Hematopoietic multipotent progenitor cell treated with erythropoietin and hydrocortisone succinate and interleukin-3 and kit ligand, for 17 days (in vitro differentiated cells): ENCODE measurements at regions not wholly inside any gene's neighbourhood (a gene's known extent, or its start where the extent isn't known, plus 50 kb on each side); places are given as distances from the start of the nearest gene placed in this dataset.

Experiments used
- DNase-seq: peaks from one replicate; pipeline ENCODE4 v3.0.0-alpha.2; 2015; ENCODE audit warnings: low spot score

DNA sequence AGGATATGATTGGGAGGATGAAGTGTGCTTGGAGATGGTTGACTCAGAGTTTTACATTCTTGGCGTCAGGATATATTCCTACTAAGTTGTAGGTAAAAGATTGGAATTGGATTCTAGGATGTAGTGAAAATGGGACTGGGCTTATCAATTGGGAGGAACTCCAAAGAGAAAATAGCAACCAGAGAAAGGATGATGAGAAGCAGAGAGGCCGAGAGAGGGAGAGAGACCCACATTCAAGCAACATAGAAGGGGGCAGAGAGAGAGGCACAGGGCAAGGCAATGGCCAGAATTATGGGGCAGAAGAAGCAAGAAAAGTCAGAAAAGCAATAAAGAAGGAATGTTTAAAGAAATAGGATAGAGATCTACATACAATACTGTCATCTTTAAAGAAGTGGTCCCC is 217.9 kb upstream of the ACTBL2 start:
- no peak for DNase-seq

DNA sequence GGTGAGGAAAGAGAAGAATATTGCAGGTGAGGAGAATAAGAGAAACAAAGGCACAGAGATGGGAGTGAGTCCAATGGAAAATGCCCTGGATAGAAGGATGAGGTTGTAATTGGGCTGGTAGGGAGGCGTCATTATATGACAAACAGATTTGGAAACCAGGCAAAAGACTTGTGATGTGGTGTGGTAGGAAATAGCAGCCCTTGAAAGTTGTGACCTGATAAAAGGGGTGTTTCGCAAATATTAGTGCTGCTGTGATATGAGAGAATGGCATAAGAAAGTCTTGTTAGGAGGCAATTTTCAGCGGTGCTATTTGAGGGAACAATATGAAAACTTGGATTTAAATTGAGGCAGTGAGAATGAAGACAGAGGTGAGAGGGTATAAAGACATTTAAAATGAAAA is 217.5 kb upstream of the ACTBL2 start:
- no peak for DNase-seq

DNA sequence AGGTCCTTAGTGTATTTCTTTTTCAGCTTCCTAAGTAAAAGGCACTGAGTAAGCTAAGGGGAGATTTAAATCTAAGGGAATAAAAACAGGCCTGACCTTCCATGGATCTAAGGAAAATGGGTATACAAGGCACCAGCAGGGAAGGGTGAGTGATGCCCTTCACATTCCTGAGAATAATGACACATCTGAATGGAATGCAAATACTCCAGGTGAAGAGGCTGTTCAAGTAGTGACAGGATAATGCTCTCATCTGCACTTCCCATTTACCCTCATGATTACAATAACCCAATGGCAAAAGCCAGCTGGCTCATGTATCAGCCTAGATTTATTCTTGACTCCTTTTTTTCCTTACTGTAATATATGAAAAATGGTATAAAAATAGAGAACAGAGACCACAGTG is 216.2 kb upstream of the ACTBL2 start:
- no peak for DNase-seq

DNA sequence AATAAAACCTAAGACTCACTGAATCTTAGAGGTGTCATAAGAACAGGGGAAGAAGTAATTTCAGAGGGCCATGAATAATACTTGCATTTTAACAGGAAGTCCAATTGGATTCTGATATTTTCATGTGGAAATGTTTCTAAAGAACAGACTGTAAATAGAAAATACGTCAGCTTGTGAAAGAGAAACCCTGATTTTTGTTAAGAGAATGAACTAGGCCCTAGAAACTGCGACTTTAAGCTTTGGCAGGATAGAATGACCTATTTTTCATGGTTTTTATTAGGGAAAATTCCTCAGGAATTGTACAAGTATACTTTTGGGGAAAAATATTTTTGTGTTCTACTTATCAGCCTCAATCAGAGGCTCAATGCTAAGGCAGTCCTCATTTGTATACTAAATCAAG is 215.5 kb upstream of the ACTBL2 start:
- DNase-seq: no peak

DNA sequence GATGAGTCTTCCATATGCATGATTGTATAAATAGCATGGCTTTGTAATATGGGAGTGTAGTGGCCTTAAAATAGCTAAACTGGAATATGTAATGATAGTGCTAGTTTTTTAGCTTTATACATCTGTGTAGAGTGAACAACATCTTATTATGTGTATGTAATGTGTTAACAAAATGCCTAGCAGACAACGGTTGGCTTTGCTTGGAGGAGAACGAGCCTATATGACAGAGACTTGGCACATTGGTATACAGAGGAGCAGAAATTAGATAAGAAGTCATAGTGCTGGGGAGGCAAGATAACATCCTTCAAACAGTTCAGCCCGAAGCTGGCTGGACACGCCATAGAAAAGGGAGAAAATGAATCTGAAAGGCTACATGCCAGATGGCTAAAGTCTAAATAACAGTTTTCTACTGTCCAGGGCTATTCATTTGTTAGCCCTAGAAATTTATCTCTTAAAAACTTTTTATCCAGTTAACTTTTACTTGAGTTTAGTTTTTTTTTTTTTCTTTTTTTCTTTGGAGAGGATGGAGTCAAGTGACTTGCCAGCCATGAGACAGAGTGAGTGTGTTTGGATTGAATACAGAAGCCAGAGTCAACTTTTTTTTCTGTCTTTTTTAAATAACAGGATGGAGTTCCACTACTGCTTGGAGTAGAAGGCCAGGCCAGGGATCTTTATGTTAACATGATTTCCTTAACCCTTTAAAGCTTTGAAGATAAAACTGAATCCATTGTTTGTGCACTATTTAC is 214.4 kb upstream of the ACTBL2 start:
- DNase-seq: no peak

DNA sequence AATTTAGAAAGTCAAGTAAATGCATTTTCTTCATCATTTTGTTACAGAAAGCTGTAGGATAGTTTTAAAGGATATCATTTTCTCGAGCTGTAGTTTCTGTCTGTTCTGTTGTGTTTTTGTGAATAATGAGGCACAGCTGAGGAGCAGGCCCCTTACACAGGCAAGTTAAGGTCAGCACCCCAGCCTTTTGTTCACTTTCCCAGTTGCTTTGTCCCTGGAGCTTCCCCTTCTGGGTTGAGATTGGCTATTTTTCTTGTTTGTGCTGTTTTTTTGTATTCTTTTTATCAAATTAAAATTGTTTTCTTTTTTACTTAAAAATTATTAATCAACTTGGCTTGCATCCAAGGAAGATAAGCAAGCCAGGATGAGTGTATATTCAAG is 213.8 kb upstream of the ACTBL2 start:
- no peak for DNase-seq

DNA sequence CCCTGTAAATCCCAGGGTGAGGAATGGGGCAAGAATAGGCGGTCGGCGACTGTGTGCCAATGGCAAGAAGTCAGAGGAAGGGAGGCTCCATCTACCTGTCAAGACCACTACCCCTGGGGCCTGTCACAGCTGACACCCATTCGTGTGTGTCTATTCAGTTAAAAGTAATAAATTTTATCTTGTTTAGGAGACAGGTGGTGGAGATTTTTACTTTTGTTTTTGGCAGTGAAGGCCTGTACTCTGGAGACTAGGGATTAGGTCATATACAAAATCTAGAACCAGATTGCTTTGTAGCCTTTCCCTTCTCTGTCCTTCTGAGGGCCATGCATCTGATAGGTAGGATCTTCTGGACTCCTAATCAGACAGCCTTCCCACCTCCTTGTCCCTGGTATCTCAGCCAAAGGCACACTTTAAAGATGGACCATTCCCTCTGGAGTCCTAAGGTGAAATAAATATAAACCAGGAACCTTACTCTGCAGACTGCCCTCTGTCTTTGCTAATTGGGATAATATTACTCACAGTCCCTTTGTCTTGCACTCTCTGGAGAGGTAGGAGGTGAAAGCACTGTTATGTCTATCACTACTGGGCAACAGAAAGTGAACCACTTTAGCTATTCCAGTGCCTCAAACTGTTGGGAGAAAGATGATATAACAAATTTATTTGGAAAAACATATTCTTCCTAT is 213.2 kb upstream of the ACTBL2 start:
- no peak for DNase-seq

DNA sequence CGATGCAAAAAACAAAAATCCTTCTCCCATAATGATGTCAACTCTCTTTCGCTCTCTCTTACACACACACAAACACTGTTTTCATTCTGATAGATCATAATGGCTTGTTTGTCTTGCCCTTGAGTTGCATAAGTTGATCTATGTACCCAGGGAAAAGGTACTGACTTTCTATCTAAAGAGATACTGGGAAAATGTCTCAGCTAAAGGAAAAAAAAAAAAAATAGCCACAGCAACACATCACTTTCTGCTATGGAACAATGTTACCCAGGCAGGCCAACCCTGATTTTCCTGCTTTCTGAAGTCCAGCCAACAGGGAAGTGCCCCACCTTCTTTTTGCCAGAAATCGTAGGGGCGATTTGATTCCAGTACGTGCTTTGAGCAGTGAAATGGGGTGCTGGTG is 212.6 kb upstream of the ACTBL2 start:
- no peak for DNase-seq

DNA sequence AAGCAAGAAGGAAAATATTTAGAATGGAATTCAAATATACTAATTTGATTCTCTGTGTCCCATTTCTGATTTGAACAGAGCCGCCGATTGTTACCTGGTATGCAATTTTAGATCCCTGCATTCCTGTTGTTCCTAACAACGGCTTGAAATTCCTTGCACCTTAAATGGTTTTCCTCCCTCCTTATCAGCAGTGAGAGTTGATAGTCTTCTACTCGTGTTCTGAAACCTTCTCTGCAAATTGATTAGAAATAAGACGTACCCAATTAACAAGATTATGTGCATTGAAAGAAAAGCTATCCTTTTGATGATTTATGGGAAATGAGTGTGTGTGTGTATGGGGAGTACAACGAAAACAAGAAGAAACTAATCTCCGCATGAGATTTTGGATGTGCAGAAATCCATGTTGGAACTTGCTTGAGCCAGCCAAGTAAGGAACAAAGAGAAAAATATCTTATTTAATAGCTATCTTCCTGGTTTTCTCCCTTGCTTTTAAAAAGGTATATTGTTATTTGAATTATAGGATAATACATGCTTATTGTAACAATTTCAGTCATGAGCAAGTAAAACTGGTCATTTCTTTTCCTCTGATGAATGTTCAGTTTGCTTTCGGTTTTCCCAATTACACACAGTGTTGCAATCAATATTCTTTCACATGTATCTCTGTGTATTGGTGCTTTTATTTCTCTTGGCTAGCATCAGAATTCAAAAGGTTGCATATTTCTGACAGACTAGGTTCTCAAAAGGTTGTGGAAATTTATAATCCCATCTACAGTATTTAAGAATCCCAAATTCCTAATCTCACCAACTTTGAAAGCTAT is 211.1 kb upstream of the ACTBL2 start:
- no peak for DNase-seq

DNA sequence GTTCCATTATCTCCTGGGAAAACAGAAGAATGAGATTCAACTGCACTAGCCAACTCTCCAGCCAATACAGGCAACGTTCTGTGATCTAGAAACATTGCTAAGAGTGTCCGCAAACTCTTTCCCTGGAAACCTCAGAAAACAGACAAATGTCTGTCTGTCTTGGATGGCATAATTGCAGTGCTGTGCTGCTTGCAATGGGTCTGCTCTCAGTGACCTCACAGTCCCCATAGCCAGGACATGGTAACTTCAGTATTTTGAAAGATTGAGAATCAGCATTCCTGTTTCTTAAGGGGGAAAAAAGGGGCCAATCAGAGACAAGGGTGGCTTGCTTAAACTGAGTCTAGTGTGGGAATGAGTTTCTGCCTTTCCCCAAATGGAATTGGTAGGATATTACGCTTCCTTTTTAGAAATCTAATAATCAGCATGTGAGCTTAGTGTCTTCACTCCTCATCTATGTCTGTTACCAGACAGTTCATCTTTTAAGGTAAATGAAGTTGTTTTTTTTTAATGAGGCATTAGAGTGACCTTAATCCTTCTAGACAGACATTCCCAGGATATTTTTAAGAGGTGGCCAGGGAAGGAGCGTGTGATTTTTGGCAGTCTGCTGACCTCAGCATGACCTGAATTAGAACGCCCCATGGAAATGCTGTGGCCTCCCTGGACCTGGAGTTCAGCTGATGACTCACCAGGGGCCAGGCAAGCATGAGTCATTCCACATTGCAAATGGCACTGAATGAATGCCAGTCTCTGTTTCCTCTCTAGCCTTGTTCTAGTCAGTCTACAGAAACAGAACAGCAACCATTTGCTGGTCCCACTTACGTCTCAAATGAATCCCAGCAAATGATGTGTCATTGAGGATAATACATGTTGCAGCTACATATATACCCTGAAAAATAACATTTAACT is 210.2 kb upstream of the ACTBL2 start:
- no peak for DNase-seq

DNA sequence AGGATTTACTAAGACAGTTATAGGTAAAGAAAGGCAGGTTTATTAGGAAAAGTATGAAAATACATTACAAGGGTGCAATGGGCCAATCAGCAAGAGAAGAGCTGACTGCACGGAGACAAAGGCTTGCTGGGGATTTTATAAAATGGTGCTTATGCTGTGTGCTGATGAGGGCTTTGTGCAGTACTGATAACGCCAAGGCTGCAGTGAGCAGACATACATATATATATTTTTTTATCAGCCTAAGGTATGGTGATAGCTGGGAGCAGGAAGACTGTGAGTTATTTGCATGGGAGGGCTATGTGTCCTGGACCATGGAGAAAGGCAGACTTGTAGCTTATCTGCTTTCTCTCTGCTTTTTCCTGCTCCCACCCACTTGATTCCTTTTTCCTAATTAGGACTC is 208.1 kb upstream of the ACTBL2 start:
- no peak for DNase-seq

DNA sequence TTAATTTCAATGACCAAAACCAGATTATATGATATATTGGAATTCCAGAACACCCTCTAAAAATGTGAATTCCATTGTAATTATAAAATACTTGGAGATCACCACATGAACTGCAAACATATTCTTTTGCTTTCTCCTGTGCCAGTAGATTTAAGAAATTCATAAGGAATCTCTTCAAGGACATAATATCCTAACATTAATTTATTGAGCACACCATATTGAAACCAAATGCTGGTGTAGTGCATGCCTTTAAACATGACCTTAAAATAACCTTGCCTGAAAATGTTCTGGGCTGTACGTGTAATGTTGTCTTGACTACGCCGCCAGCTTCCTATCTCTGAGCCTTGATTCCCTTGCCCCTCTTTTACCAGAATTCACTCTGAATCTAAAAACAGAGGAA is 205.0 kb upstream of the ACTBL2 start:
- no peak for DNase-seq

DNA sequence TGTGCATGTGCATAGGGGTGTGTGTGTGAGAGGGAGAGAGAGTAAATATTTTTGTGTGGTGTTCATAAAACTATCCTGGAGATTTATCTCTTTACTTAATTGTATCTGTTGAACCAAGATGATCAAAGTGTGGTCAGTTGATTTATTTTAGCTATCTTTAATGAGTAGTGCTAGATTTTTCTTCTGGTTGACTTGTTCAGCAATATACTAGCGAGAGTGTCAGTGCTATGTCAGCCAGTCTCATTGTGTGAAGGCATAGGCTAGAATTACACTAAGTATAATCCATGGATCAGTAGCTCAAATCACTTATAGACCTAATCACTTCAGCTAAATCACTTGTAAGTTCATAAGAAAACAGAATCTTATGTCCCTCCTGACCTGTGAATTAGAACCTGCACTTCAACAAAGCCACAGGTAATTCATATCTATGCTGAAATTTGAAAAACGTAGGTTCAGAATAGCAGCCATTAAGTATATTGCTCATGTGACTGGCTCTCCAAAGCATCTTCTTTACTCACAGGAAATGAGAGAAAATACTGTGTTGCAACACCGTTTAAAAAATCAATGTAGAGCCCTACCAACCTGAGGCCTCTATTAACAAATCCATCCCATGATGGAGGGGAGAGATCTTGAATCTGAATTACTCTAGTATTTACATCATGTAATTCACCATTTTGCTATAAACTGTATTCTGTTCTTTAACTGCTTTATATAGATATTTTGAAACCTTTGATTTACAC is 203.1 kb upstream of the ACTBL2 start:
- no peak for DNase-seq

DNA sequence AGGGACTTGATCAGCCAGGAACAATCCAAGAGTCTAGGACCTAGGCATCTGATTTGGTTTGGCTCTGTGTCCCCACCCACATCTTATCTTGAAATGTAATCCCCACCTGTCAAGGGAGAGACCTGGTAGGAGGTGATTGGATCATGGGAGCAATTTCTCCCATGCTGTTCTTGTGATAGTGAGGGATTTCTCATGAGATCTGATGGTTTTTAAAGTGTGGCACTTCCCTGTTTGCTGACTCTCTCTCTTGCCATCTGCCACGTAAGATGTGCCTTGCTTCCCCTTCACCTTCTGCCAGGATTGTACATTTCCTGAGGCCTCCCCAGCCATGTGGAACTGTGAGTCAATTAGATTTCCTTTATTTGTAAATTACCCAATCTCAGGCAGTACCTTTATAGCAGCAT is 201.7 kb upstream of the ACTBL2 start:
- no peak for DNase-seq

DNA sequence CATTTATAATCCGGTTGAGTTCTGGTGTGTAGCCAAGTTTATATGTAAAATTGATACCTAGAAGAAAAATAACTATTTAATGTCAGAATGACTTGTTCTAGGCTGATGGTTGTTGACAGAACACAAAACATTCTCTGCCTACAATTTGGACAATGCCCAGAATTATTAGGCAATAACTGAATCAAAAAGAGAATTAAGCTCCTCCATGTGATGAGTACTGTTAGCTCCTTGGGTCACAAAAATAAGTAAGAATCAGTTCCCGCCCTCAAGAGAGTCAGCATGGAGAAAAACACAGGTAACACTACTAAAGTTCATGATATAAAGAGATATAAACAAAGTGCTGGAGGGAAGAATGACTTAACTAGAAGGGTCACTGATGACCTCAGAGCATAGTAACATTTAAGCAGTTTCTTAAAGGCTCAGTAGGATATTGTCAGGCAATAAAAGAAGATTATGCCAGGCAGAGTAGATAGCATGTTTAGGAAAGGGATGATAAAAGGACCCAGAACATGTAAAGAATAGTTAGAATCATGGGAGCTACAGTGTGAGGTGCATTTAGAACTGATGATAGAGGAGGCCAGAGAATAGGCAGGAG is 200.5 kb upstream of the ACTBL2 start:
- DNase-seq: no peak

DNA sequence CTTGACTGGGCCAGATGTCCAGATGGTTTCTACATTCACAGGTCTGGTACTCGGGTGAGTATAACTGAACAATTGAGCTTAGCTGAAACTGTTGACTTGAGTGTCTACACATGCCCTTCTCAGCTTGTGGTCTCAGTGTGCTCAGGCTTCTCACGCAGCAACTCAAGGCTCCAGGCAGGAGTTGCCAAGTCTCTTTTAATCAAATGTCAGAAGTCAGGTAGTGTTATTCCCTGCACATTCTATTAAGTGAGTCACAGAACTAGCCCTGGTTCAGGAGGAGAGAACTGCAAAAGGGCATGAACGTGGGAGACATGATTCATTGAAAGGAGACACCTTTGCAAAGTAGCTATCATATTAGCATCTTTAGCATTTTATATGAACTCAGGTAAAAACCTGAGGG is 199.3 kb upstream of the ACTBL2 start:
- DNase-seq: no peak

DNA sequence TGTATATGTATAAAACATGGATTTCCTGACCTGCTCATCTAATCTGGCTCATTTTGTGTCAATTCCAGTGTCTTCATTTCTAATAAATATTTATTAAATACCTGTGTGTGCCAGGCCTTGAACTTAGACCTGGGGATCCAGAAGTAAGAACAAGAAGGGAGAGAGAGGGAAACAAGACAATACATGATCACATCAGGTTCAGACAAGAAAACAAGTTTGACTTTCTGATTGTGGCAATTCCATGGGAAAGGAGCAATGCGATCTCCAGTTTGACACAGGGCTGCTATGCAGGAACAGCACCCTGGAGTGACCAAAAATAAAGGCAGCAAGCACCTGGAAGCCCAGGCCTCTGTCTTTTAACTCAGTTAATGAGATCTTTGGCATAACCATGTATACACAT is 198.1 kb upstream of the ACTBL2 start:
- no peak for DNase-seq

DNA sequence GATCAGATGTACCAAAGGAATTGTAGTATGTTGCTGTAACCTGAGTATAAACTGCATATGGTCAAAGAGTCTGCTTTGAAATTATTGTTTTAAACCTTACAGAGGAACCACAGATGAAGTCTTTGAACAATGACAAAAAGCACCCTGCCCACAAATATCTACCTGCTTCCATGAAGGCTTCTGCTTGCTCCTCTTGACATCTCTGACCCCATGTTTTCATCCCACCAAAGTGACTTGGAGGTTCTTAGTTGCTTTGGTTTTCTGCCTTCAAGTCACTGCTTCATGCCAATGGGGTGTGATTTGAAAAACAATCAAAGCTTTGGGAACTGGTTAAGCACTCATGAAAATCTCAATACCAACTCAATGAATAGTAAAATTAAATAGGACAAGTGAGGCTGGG is 194.6 kb upstream of the ACTBL2 start:
- DNase-seq: no peak

DNA sequence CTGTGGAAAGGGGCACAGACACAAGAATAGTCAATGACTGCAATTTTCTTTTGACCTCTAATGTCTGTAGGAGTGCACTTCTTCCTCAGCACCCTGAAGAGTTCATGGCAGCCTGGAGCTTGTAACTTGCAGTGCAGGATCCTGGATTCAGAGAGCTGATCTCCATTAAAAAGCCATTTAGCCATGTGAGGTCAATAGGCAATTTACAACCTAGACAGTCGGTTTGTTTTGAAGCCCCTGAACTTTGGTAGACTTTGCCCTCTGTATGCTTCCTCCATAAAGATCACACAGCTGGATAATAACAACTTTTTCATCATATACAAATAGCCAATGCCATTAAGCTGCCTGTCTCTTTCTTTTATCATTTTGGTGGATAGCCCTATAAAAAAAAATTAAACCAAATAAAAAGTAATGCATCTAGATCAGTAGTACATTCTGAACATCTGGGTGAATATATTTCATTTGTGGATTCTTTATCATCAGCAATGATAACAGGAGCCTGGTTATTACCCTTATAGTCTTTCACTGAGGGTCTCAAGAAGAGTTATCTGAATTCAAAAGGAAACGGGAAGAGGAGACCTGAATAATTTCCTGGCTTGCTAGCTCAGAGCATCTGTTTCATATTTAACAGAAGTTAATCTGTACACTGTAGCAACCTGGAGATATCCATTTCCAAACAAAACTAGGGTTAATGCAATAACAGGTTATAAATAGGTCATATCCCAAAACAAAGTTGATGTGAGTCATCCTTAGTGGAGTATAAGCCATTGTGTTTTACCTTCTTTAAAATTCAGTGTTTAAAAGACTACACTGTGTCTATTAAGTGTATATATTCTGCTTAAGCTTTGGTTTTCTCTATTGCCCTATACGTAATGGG is 193.8 kb upstream of the ACTBL2 start:
- DNase-seq: no peak

DNA sequence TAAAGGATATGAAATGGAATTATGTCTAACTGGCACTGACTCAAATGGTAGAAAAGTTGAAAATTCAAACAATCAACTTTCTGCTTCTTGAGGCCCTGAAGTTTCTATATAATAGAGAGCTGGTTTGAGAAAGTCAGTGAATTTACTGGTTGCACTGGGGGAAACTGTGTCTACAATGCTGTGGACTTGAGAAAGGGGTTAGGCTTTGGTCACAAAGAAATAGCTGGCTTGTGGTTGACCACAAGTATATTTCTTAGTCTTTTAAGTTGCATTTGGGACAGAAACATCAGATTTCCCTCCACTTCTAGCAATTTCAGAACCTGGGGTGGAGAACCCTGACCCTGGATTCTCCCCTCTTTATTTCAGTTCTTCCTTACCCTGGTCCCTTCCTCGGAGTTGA is 192.6 kb upstream of the ACTBL2 start:
- DNase-seq: no peak
